ENCODE measurements at regions not wholly inside any gene's neighbourhood (a gene's known extent, or its start where the extent isn't known, plus 50 kb on each side); places are given as distances from the start of the nearest gene placed in this dataset.

DNA sequence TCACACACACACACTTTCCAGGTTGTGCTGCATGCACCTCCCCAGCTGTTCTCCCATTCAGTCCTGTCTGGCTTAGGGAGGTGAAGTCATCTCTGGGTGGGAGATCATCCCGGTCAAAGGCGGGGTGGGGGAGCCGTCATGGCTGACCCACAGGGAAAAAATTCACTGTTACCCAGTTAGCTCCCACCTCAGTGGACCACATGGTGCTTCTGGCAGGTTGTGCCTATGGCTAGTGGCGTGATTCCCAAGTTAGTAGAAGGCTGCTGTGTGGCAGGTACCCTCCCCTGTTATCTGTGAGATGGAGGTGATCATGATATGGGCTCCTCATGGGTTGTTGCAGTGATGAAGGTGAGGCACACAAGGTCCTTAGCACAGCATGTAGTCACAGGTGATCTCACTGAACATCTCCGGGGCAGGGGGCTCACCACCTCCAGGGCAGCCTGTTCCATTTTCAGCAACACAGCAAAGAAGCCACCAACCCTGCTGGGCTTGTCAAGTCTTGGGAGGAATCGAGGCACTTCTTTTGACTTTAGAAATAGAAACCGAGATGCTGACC is 154.9 kb upstream of the CCND2 start:
- no peaks in the 10 kb centered on the region for H3K36me3 ChIP-seq (ENCODE audit: control insufficient read depth in 1 of 2, insufficient read depth in 2 of 2, low read length in 2 of 2)
- no peak overlapping the region for H3K27ac ChIP-seq (ENCODE audit: low read depth, low read length)
- H3K4me1 ChIP-seq (ENCODE audit: control insufficient read depth in 1 of 2, insufficient read depth in 2 of 2, low read length in 2 of 2): peaks cover 40 to 43% of the 10 kb centered on the region in 2 donors

DNA sequence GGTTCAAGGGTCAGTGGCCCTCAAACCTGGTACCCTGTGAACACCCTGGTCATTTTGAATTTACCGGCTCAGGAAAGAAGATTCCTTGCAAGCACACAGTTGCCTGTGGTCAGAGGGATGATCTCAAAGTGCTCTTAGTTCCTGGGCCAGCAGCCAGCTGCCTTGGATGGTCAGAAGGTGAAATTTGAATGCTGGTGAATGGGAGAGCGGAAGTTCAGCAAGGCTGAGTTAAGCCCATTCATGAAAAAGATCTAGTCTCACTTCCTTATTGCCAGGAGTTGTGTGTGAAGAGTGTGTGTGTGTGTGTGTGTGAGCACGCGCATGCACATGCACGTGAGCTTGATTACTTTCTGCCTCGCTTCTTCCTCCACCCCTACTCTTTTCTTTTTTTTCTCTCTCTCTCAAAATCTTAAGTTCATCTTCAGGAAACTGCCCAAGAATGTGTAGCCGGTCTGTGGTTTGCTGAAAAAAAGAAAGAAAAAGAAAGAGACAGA is 155.5 kb upstream of the CCND2 start:
- Histone ChIP-seq H3K27ac (ENCODE audit: low read depth, low read length) (no peak overlapping the region), H3K4me1 (ENCODE audit: control insufficient read depth in 1 of 2, insufficient read depth in 2 of 2, low read length in 2 of 2) (peaks cover 40 to 43% of the 10 kb centered on the region in 2 donors), H3K27me3 (ENCODE audit: control insufficient read depth in 1 of 2, insufficient read depth in 2 of 2, low read length in 2 of 2) (peaks cover 0 to 6% of the 10 kb centered on the region in 2 donors), H3K36me3 (ENCODE audit: control insufficient read depth in 1 of 2, insufficient read depth in 2 of 2, low read length in 2 of 2) (no peaks in the 10 kb centered on the region), H3K4me3 (ENCODE audit: low read depth in 1 of 2, low read length in 2 of 2) (peak overlapping the region; percentile 22 to 26), H3K9me3 (ENCODE audit: control insufficient read depth in 1 of 2, low read length in 2 of 2) (no peaks in the 10 kb centered on the region), H3K9ac (ENCODE audit: low read depth in 1 of 2, low read length in 2 of 2) (peak overlapping the region in 1 of 2 donors; percentile 35)

More for the DNA sequence above, 154.9 kb upstream of the CCND2 start:
- no peak overlapping the region for H3K9ac ChIP-seq (ENCODE audit: low read depth in 1 of 2, low read length in 2 of 2)
- peaks cover 0 to 6% of the 10 kb centered on the region in 2 donors for H3K27me3 ChIP-seq (ENCODE audit: control insufficient read depth in 1 of 2, insufficient read depth in 2 of 2, low read length in 2 of 2)
- no peaks in the 10 kb centered on the region for H3K9me3 ChIP-seq (ENCODE audit: control insufficient read depth in 1 of 2, low read length in 2 of 2)
- H3K4me3 ChIP-seq (ENCODE audit: low read depth in 1 of 2, low read length in 2 of 2): peak overlapping the region; percentile 6 to 22

DNA sequence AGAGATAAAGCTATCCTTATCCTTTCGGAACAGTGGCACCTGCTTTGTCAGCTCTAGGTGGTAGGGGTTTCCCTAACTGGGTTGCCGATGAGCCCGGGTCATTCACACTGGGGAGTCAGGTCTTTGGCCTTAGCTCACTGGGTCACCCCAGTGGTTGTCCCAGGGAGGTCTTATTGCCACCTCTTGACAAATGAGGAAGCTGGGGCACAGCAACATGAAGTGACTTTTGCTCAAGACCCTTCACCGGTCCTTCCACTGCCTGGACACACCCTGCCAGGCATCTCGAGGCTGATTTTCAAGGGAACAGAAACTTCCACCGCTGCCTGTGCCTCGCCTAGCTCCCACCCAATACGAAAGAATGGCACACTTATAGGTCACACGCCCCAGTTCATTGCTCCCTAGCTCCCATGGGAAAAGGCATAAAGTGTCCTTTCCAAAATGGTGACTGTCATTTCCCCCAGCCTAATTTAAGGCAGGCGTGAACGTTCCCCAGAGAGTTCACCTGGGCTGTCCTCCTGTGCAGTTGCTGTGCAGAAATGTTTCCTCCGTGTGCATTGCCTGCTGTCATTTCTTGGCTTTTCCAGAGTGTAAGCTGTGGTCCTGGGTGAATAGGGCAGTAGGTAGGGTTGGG is 156.1 kb upstream of the CCND2 start:
- Histone ChIP-seq H3K9me3 (ENCODE audit: control insufficient read depth in 1 of 2, low read length in 2 of 2) (no peaks in the 10 kb centered on the region), H3K4me1 (ENCODE audit: control insufficient read depth in 1 of 2, insufficient read depth in 2 of 2, low read length in 2 of 2) (peaks cover 40 to 43% of the 10 kb centered on the region in 2 donors), H3K9ac (ENCODE audit: low read depth in 1 of 2, low read length in 2 of 2) (peak overlapping the region in 1 of 2 donors; percentile 35), H3K4me3 (ENCODE audit: low read depth in 1 of 2, low read length in 2 of 2) (peak overlapping the region; percentile 22 to 26), H3K27ac (ENCODE audit: low read depth, low read length) (no peak overlapping the region), H3K36me3 (ENCODE audit: control insufficient read depth in 1 of 2, insufficient read depth in 2 of 2, low read length in 2 of 2) (no peaks in the 10 kb centered on the region), H3K27me3 (ENCODE audit: control insufficient read depth in 1 of 2, insufficient read depth in 2 of 2, low read length in 2 of 2) (peaks cover 0 to 6% of the 10 kb centered on the region in 2 donors)

DNA sequence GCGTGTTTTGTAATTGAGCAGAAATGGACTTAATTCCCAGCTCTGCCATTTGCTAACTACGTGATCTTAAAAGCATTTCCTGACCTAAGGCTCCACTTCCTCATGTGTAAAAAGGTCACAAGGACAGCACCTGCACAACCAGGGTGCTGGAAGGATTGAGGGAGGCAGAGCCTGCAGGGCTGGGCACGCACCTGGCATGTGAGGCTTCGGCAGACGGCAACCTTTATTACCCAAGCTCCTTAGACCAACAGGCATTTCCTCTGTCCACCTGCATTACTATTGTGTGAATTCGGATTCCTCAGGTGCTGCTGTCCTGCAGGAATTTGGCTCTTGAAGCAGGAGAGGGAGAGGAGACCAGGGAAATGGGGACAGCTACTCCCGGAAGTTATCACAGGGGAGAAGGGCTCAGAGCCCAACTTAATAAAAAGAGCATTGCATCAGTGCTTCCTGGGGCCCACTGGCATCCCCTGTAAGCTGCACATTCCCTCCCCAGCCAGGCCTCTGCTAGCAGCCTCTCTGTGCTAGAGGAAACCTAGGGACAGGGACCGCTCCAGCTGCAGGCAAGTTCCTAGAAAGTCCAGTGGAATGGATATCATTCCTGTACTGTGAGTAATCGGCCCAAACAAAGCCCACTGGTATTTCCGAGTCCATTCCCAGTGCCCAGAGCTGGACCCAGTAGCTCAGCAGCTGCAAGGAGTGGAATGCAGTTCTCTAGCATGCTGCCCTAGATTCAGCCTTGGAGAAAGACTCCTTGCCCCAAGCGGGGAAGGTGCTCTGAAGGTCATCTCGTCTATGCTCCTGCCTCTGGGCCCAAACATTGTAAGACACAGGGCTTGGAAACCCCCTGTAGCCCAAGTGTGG is 157.1 kb upstream of the CCND2 start:
- H3K27ac ChIP-seq (ENCODE audit: low read depth, low read length): no peak overlapping the region
- no peaks in the 10 kb centered on the region for H3K36me3 ChIP-seq (ENCODE audit: control insufficient read depth in 1 of 2, insufficient read depth in 2 of 2, low read length in 2 of 2)
- peak overlapping the region in 1 of 2 donors; percentile 33 for H3K9ac ChIP-seq (ENCODE audit: low read depth in 1 of 2, low read length in 2 of 2)
- H3K27me3 ChIP-seq (ENCODE audit: control insufficient read depth in 1 of 2, insufficient read depth in 2 of 2, low read length in 2 of 2): peaks cover 0 to 5% of the 10 kb centered on the region in 2 donors
- no peaks in the 10 kb centered on the region for H3K9me3 ChIP-seq (ENCODE audit: control insufficient read depth in 1 of 2, low read length in 2 of 2)
- H3K4me3 ChIP-seq (ENCODE audit: low read depth in 1 of 2, low read length in 2 of 2): peak overlapping the region; percentile 2 to 34
- H3K4me1 ChIP-seq (ENCODE audit: control insufficient read depth in 1 of 2, insufficient read depth in 2 of 2, low read length in 2 of 2): peaks cover 40 to 43% of the 10 kb centered on the region in 2 donors

DNA sequence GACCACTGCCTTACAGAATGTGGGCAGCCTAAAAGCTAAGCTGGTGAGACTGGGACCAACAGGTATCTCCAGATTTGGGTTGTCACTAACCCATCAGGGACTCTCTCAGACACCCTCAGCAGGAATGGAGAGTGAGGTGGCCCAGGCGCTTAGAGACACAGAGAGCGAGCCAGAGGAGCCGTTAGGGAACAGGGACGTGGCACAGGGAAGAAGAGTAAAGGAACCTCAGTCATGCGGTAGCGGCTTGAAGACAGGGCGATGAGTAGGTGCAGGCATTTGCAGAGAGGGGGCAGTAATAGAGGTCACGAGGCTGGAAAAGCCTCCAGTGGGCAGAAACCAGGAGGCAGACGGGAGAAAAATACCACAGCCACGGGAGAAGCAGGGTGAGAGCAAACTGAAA is 158.0 kb upstream of the CCND2 start:
- peaks cover 40 to 43% of the 10 kb centered on the region in 2 donors for H3K4me1 ChIP-seq (ENCODE audit: control insufficient read depth in 1 of 2, insufficient read depth in 2 of 2, low read length in 2 of 2)
- peak overlapping the region in 1 of 2 donors; percentile 33 for H3K9ac ChIP-seq (ENCODE audit: low read depth in 1 of 2, low read length in 2 of 2)
- H3K9me3 ChIP-seq (ENCODE audit: control insufficient read depth in 1 of 2, low read length in 2 of 2): no peaks in the 10 kb centered on the region

DNA sequence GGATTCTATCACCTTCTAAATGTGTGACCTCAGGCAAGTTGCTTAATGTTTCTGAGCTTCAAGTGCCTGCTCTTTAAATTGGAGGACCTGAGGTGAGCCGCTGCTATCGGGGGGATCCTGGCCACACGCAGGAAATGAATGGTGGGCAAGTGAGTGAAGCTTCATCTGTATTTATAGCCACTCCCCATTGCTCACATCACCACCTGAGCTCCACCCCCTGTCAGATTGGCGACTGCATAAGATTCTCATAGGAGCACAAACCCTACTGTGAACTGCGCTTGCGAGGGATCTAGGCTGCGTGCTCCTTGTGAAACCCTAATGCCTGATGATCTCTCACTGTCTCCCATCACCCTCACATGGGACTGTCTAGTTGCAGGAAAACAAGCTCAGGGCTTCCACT is 158.6 kb upstream of the CCND2 start:
- H3K4me1 ChIP-seq (ENCODE audit: control insufficient read depth in 1 of 2, insufficient read depth in 2 of 2, low read length in 2 of 2): peaks cover 40 to 43% of the 10 kb centered on the region in 2 donors
- H3K9ac ChIP-seq (ENCODE audit: low read depth in 1 of 2, low read length in 2 of 2): no peak overlapping the region
- no peaks in the 10 kb centered on the region for H3K27me3 ChIP-seq (ENCODE audit: control insufficient read depth in 1 of 2, insufficient read depth in 2 of 2, low read length in 2 of 2)
- no peaks in the 10 kb centered on the region for H3K9me3 ChIP-seq (ENCODE audit: control insufficient read depth in 1 of 2, low read length in 2 of 2)
- H3K27ac ChIP-seq (ENCODE audit: low read depth, low read length): no peak overlapping the region
- H3K36me3 ChIP-seq (ENCODE audit: control insufficient read depth in 1 of 2, insufficient read depth in 2 of 2, low read length in 2 of 2): no peaks in the 10 kb centered on the region
- H3K4me3 ChIP-seq (ENCODE audit: low read depth in 1 of 2, low read length in 2 of 2): no peak overlapping the region

More for the DNA sequence above, 158.0 kb upstream of the CCND2 start:
- Histone ChIP-seq H3K36me3 (ENCODE audit: control insufficient read depth in 1 of 2, insufficient read depth in 2 of 2, low read length in 2 of 2) (no peaks in the 10 kb centered on the region), H3K4me3 (ENCODE audit: low read depth in 1 of 2, low read length in 2 of 2) (peak overlapping the region in 1 of 2 donors; percentile 34), H3K27ac (ENCODE audit: low read depth, low read length) (no peak overlapping the region), H3K27me3 (ENCODE audit: control insufficient read depth in 1 of 2, insufficient read depth in 2 of 2, low read length in 2 of 2) (no peaks in the 10 kb centered on the region)

DNA sequence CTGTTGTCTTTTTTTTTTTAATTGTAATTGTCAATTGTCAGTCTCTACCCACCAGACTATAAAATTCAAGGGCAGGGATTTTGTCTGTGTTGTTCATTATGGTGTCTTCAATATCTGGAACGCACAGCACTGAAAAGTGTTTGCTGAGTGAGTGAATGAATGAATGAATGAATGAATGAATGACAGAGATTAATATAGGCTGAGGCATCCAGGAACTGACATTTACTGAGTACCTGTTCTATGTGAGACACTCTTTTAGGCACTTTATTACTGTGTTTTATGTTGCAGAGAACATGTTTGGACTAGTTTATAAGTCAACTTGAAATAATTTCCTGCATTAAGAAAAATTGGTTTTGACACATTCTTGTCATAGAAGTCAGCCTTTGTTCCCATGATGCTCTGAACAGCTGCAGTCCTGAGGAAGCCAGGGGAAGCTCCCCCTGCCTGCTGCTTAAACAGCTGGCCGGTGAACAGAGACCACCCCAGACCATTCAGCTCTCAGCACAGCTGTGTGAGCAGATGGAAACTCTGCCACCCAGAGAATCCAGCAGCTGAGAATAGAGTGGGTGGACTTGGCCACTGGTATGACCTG is 160.7 kb upstream of the CCND2 start:
- Histone ChIP-seq H3K36me3 (ENCODE audit: control insufficient read depth in 1 of 2, insufficient read depth in 2 of 2, low read length in 2 of 2) (no peaks in the 10 kb centered on the region), H3K9me3 (ENCODE audit: control insufficient read depth in 1 of 2, low read length in 2 of 2) (no peaks in the 10 kb centered on the region), H3K27me3 (ENCODE audit: control insufficient read depth in 1 of 2, insufficient read depth in 2 of 2, low read length in 2 of 2) (no peaks in the 10 kb centered on the region), H3K4me1 (ENCODE audit: control insufficient read depth in 1 of 2, insufficient read depth in 2 of 2, low read length in 2 of 2) (peaks cover 25 to 28% of the 10 kb centered on the region in 2 donors), H3K4me3 (ENCODE audit: low read depth in 1 of 2, low read length in 2 of 2) (no peak overlapping the region), H3K9ac (ENCODE audit: low read depth in 1 of 2, low read length in 2 of 2) (no peak overlapping the region), H3K27ac (ENCODE audit: low read depth, low read length) (no peak overlapping the region)

DNA sequence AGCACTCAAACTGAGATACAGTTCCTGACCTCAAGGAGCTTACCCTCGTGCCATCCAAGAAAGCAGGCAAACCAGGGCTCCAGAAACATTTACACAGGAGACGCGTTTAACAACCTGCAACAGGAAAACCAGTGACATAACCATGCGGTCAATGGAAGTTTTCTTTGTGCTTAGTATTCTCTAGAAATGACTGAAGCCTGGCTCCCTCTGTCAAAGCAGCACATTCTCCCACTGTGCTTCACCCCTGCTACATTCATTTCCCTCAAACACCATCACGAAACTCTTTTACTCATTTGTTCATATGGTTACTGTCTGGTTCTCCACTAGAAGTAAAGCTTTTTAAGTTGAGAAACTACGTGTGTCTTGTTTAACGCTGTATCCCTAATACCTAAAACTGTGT is 161.3 kb upstream of the CCND2 start:
- H3K9me3 ChIP-seq (ENCODE audit: control insufficient read depth in 1 of 2, low read length in 2 of 2): no peaks in the 10 kb centered on the region
- H3K27me3 ChIP-seq (ENCODE audit: control insufficient read depth in 1 of 2, insufficient read depth in 2 of 2, low read length in 2 of 2): no peaks in the 10 kb centered on the region
- H3K9ac ChIP-seq (ENCODE audit: low read depth in 1 of 2, low read length in 2 of 2): no peak overlapping the region
- H3K27ac ChIP-seq (ENCODE audit: low read depth, low read length): no peak overlapping the region
- no peaks in the 10 kb centered on the region for H3K36me3 ChIP-seq (ENCODE audit: control insufficient read depth in 1 of 2, insufficient read depth in 2 of 2, low read length in 2 of 2)
- H3K4me1 ChIP-seq (ENCODE audit: control insufficient read depth in 1 of 2, insufficient read depth in 2 of 2, low read length in 2 of 2): peaks cover 23% of the 10 kb centered on the region in 2 donors
- no peak overlapping the region for H3K4me3 ChIP-seq (ENCODE audit: low read depth in 1 of 2, low read length in 2 of 2)

DNA sequence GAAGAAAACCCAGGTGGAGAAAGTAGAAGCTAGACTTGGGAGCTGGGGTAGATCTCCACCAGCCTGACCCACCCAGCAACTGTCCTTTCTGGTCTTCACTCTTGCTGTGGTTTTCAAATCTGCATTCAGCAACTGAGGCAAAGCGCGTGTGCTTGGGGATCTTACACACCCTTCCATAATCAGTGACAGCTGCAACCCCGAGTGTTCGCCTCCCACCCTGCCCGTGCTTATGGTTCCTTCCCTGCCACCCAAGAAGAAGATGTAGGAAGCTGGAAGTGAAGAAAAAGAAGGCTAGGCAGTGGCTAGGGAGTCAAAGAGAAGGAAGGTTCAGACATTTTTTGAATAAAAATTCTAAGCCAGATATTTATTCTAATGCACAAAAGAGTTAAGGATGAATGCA is 162.6 kb upstream of the CCND2 start:
- Histone ChIP-seq H3K4me1 (ENCODE audit: control insufficient read depth in 1 of 2, insufficient read depth in 2 of 2, low read length in 2 of 2) (peaks cover 10 to 16% of the 10 kb centered on the region in 2 donors), H3K27me3 (ENCODE audit: control insufficient read depth in 1 of 2, insufficient read depth in 2 of 2, low read length in 2 of 2) (peaks cover 0 to 4% of the 10 kb centered on the region in 2 donors), H3K4me3 (ENCODE audit: low read depth in 1 of 2, low read length in 2 of 2) (no peak overlapping the region), H3K9me3 (ENCODE audit: control insufficient read depth in 1 of 2, low read length in 2 of 2) (no peaks in the 10 kb centered on the region), H3K36me3 (ENCODE audit: control insufficient read depth in 1 of 2, insufficient read depth in 2 of 2, low read length in 2 of 2) (no peaks in the 10 kb centered on the region), H3K27ac (ENCODE audit: low read depth, low read length) (no peak overlapping the region), H3K9ac (ENCODE audit: low read depth in 1 of 2, low read length in 2 of 2) (no peak overlapping the region)
